Stimulated activated naive B cell treated with anti-CD40 and anti-IgM and Interleukin-4, amounts not matched to agents 10 μg/mL and 1 μg/mL and 100 μg/mL, for 72 hours (primary cell): ENCODE measurements at regions not wholly inside any gene's neighbourhood (a gene's known extent, or its start where the extent isn't known, plus 50 kb on each side); places are given as distances from the start of the nearest gene placed in this dataset.
"Not testable (repeated sequence)": the region's sequence is repeated elsewhere in the genome, so short reads cannot be mapped to it uniquely, and the experiment has no call there.

Source experiments
- ATAC-seq, 2 donors: fragments of 150-1000 bp; cut with Tn5 transposase; replicated peaks; 2 replicates each; pipeline ENCODE4 v1.10.0; 2021; ENCODE audit warnings: moderate library complexity in 1 of 2
- DNase-seq: peaks from one replicate; pipeline ENCODE4 v3.0.0; 2021
- H3K27ac Mint-ChIP-seq: one replicate; pipeline ENCODE4 v1.8.0; 2022; ENCODE audit warnings: mild to moderate bottlenecking, mixed read lengths
- H3K27me3 Mint-ChIP-seq, 2 donors: one replicate each; pipeline ENCODE4 v1.8.0; 2022; ENCODE audit warnings: mixed read lengths in 2 of 2
- H3K36me3 Mint-ChIP-seq, 2 donors: one replicate each; pipeline ENCODE4 v1.8.0; 2022; ENCODE audit warnings: mixed read lengths in 2 of 2, mild to moderate bottlenecking in 1 of 2
- H3K4me1 Mint-ChIP-seq, 2 donors: one replicate each; pipeline ENCODE4 v1.8.0; 2022; ENCODE audit warnings: mixed read lengths in 2 of 2, mild to moderate bottlenecking in 1 of 2
- H3K4me3 Mint-ChIP-seq, 2 donors: one replicate each; pipeline ENCODE4 v1.8.0; 2022; ENCODE audit warnings: mild to moderate bottlenecking in 2 of 2, mixed read lengths in 2 of 2, moderate library complexity in 1 of 2
- H3K9me3 Mint-ChIP-seq, 2 donors: one replicate each; pipeline ENCODE4 v1.8.0; 2022; ENCODE audit warnings: mixed read lengths in 2 of 2, mild to moderate bottlenecking in 1 of 2

- H3K36me3 Mint-ChIP-seq, H3K27ac Mint-ChIP-seq, H3K9me3 Mint-ChIP-seq, H3K27me3 Mint-ChIP-seq, DNase-seq, H3K4me1 Mint-ChIP-seq, H3K4me3 Mint-ChIP-seq, ATAC-seq: not testable (repeated sequence)
Observed at GRCh38 chr20:20784450-20784849, 72.0 kb upstream of the RALGAPA2 start.

GRCh38 chr20:20783450-20783849 is 71.0 kb upstream of the RALGAPA2 start:
- H3K36me3 Mint-ChIP-seq = peaks cover 5 to 6% of the 10 kb centered on the region in 2 donors
- ATAC-seq (no peak), DNase-seq (no peak)
- H3K27ac Mint-ChIP-seq = no peak overlapping the region
- peaks cover 8% of the 10 kb centered on the region in 2 donors for H3K9me3 Mint-ChIP-seq
- H3K4me3 Mint-ChIP-seq = no peak overlapping the region
- H3K27me3 Mint-ChIP-seq = peaks cover 0 to 10% of the 10 kb centered on the region in 2 donors
- peaks cover 2 to 7% of the 10 kb centered on the region in 2 donors for H3K4me1 Mint-ChIP-seq

- Mint-ChIP-seq H3K27ac (no peak overlapping the region), H3K4me1 (peaks cover 2 to 7% of the 10 kb centered on the region in 2 donors), H3K27me3 (peaks cover 0 to 10% of the 10 kb centered on the region in 2 donors), H3K9me3 (peaks cover 8% of the 10 kb centered on the region in 2 donors), H3K4me3 (no peak overlapping the region), H3K36me3 (peaks cover 5 to 6% of the 10 kb centered on the region in 2 donors)
- DNase-seq (no peak), ATAC-seq (no peak)
Observed at GRCh38 chr20:20782755-20783154, 70.3 kb upstream of the RALGAPA2 start.

- DNase-seq (no peak), ATAC-seq (no peak)
- Mint-ChIP-seq H3K27me3 (peaks cover 0 to 10% of the 10 kb centered on the region in 2 donors), H3K4me3 (no peak overlapping the region), H3K9me3 (peaks cover 4% of the 10 kb centered on the region in 2 donors), H3K27ac (no peak overlapping the region), H3K4me1 (peaks cover 2 to 7% of the 10 kb centered on the region in 2 donors), H3K36me3 (peaks cover under 1 to 2% of the 10 kb centered on the region in 2 donors)
Observed at GRCh38 chr20:20782231-20782630, 69.8 kb upstream of the RALGAPA2 start.

- Mint-ChIP-seq H3K36me3 (no peaks in the 10 kb centered on the region), H3K27ac (no peak overlapping the region), H3K4me3 (no peak overlapping the region), H3K4me1 (peaks cover 2 to 7% of the 10 kb centered on the region in 2 donors), H3K9me3 (peaks cover 0 to 2% of the 10 kb centered on the region in 2 donors), H3K27me3 (peaks cover 0 to 13% of the 10 kb centered on the region in 2 donors)
- DNase-seq = no peak
- ATAC-seq = no peak
Observed at GRCh38 chr20:20781029-20781428, 68.6 kb upstream of the RALGAPA2 start.

- no peaks in the 10 kb centered on the region for H3K36me3 Mint-ChIP-seq
- no peak for DNase-seq
Observed at GRCh38 chr20:20780127-20780824, 67.8 kb upstream of the RALGAPA2 start.

GRCh38 chr20:20778676-20779075 is 66.2 kb upstream of the RALGAPA2 start:
- Mint-ChIP-seq H3K9me3 (no peaks in the 10 kb centered on the region), H3K27ac (no peak overlapping the region), H3K27me3 (peaks cover 10 to 24% of the 10 kb centered on the region in 2 donors), H3K4me1 (peaks cover 2 to 7% of the 10 kb centered on the region in 2 donors), H3K4me3 (no peak overlapping the region), H3K36me3 (no peaks in the 10 kb centered on the region)
- ATAC-seq (no peak), DNase-seq (no peak)

More at GRCh38 chr20:20780127-20780824, 67.8 kb upstream of the RALGAPA2 start:
- Mint-ChIP-seq H3K4me1 (peaks cover 2 to 7% of the 10 kb centered on the region in 2 donors), H3K9me3 (no peaks in the 10 kb centered on the region), H3K4me3 (no peak overlapping the region), H3K27me3 (peaks cover 0 to 13% of the 10 kb centered on the region in 2 donors), H3K27ac (no peak overlapping the region)
- peak; percentile 92 to 95 for ATAC-seq

GRCh38 chr20:20772497-20773085 is 60.1 kb upstream of the RALGAPA2 start:
- ATAC-seq (no peak), DNase-seq (no peak)
- no peak overlapping the region for H3K4me3 Mint-ChIP-seq
- peaks cover 18 to 23% of the 10 kb centered on the region in 2 donors for H3K27me3 Mint-ChIP-seq
- no peak overlapping the region for H3K27ac Mint-ChIP-seq
- peaks cover 4 to 7% of the 10 kb centered on the region in 2 donors for H3K4me1 Mint-ChIP-seq
- H3K9me3 Mint-ChIP-seq = peaks cover 0 to 1% of the 10 kb centered on the region in 2 donors
- H3K36me3 Mint-ChIP-seq = no peaks in the 10 kb centered on the region

- H3K4me3 Mint-ChIP-seq = no peak overlapping the region
- H3K27me3 Mint-ChIP-seq = peaks cover 7% of the 10 kb centered on the region in 2 donors
Observed at GRCh38 chr20:20768202-20768815, 55.9 kb upstream of the RALGAPA2 start.

GRCh38 chr20:20765696-20766365 is 53.4 kb upstream of the RALGAPA2 start:
- DNase-seq (no peak), ATAC-seq (no peak)
- Mint-ChIP-seq H3K4me3 (no peak overlapping the region), H3K27ac (no peak overlapping the region), H3K27me3 (peaks cover 6 to 12% of the 10 kb centered on the region in 2 donors), H3K4me1 (peaks cover 4 to 7% of the 10 kb centered on the region in 2 donors), H3K36me3 (no peaks in the 10 kb centered on the region), H3K9me3 (peaks cover 0 to 1% of the 10 kb centered on the region in 2 donors)

More at GRCh38 chr20:20768202-20768815, 55.9 kb upstream of the RALGAPA2 start:
- DNase-seq (no peak), ATAC-seq (no peak)
- H3K4me1 Mint-ChIP-seq = peaks cover 4 to 7% of the 10 kb centered on the region in 2 donors
- H3K36me3 Mint-ChIP-seq = no peaks in the 10 kb centered on the region
- no peak overlapping the region for H3K27ac Mint-ChIP-seq
- peaks cover 0 to 1% of the 10 kb centered on the region in 2 donors for H3K9me3 Mint-ChIP-seq

GRCh38 chr20:20763650-20764049 is 51.2 kb upstream of the RALGAPA2 start:
- no peaks in the 10 kb centered on the region for H3K36me3 Mint-ChIP-seq
- H3K4me3 Mint-ChIP-seq = no peak overlapping the region
- no peak overlapping the region for H3K27ac Mint-ChIP-seq
- ATAC-seq = no peak
- H3K9me3 Mint-ChIP-seq = no peaks in the 10 kb centered on the region
- no peak for DNase-seq
- H3K4me1 Mint-ChIP-seq = no peaks in the 10 kb centered on the region
- peaks cover 6 to 12% of the 10 kb centered on the region in 2 donors for H3K27me3 Mint-ChIP-seq
